Chondrocyte (in vitro differentiated cells): ENCODE measurements at regions not wholly inside any gene's neighbourhood (a gene's known extent, or its start where the extent isn't known, plus 50 kb on each side); places are given as distances from the start of the nearest gene placed in this dataset.

Experiments
- DNase-seq: peaks from one replicate; pipeline ENCODE4 v3.0.0; 2021; ENCODE audit warnings: mixed read lengths, low spot score
- H3K27ac Mint-ChIP-seq: one replicate; pipeline ENCODE4 v1.8.0; 2021; ENCODE audit warnings: mild to moderate bottlenecking, moderate library complexity, mixed read lengths; ENCODE audit not compliant: unreplicated experiment
- H3K27me3 Mint-ChIP-seq: 2 replicates; pipeline ENCODE4 v1.8.0; 2021; ENCODE audit warnings: low read depth, mixed read lengths
- H3K36me3 Mint-ChIP-seq: 2 replicates; pipeline ENCODE4 v1.8.0; 2021; ENCODE audit warnings: low read depth, mixed read lengths
- H3K4me1 Mint-ChIP-seq: 2 replicates; pipeline ENCODE4 v1.8.0; 2021; ENCODE audit warnings: low read depth, mild to moderate bottlenecking, mixed read lengths
- H3K4me3 Mint-ChIP-seq: one replicate; pipeline ENCODE4 v1.8.0; 2021; ENCODE audit warnings: mild to moderate bottlenecking, moderate library complexity, mixed read lengths; ENCODE audit not compliant: unreplicated experiment
- H3K9me3 Mint-ChIP-seq: 2 replicates; pipeline ENCODE4 v1.8.0; 2021; ENCODE audit warnings: low read depth, mixed read lengths
- TF ChIP-seq, protein P1 (sequence below): fragments of 200-600 bp; sonication (generic); IDR thresholded peaks from 2 replicates; pipeline ENCODE4 v1.5.0; 2021; ENCODE audit warnings: antibody characterized with exemption, mild to moderate bottlenecking, moderate library complexity

DNA sequence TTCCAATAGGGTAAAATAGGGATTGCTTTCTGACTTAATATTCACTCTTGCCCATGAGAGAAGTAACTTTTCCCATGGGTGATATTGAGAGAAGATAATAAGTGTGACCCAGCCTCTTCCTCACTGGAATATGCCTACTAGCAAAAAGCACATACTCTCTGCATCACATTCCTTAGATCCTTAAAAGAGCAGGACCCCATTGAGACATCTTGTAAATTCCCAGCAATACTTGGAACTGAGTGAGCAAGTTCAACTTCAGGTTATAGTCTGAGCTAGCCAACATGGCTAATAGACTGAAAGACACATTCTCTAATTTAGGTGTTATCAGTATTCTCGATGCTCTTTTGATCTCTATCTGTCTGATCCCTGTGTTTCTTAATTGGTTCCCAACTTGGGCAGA, 1372.3 kb downstream of the STIM2 start:
- Mint-ChIP-seq H3K36me3 (no peaks in the 10 kb centered on the region), H3K4me3 (no peak overlapping the region), H3K27me3 (no peaks in the 10 kb centered on the region), H3K4me1 (no peaks in the 10 kb centered on the region), H3K9me3 (no peaks in the 10 kb centered on the region), H3K27ac (no peak overlapping the region)
- no peak for DNase-seq
- TF ChIP-seq, protein P1, sequence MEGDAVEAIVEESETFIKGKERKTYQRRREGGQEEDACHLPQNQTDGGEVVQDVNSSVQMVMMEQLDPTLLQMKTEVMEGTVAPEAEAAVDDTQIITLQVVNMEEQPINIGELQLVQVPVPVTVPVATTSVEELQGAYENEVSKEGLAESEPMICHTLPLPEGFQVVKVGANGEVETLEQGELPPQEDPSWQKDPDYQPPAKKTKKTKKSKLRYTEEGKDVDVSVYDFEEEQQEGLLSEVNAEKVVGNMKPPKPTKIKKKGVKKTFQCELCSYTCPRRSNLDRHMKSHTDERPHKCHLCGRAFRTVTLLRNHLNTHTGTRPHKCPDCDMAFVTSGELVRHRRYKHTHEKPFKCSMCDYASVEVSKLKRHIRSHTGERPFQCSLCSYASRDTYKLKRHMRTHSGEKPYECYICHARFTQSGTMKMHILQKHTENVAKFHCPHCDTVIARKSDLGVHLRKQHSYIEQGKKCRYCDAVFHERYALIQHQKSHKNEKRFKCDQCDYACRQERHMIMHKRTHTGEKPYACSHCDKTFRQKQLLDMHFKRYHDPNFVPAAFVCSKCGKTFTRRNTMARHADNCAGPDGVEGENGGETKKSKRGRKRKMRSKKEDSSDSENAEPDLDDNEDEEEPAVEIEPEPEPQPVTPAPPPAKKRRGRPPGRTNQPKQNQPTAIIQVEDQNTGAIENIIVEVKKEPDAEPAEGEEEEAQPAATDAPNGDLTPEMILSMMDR: no peak

DNA sequence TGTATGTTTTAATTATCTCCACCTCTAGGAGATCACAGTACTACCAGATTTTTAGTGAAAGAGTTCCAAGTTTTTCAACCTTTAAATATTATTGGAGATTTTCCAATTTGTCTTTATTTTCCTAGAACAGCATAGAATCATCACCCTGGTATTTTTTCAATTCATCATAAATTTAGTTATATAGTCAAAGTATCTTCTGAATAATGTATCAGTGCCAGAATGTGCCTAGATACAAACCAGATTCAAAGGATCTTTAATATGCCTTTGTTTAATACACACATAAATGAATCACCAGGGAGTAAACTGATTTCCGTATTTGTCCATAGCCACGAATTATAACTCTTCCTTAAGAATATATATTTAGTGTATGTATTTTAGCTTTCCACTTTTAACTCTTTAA, 1373.1 kb downstream of the STIM2 start:
- no peak overlapping the region for H3K4me3 Mint-ChIP-seq
- no peaks in the 10 kb centered on the region for H3K9me3 Mint-ChIP-seq
- DNase-seq: no peak
- no peaks in the 10 kb centered on the region for H3K4me1 Mint-ChIP-seq
- no peaks in the 10 kb centered on the region for H3K27me3 Mint-ChIP-seq
- no peaks in the 10 kb centered on the region for H3K36me3 Mint-ChIP-seq
- no peak overlapping the region for H3K27ac Mint-ChIP-seq
- TF ChIP-seq, protein P1: no peak

DNA sequence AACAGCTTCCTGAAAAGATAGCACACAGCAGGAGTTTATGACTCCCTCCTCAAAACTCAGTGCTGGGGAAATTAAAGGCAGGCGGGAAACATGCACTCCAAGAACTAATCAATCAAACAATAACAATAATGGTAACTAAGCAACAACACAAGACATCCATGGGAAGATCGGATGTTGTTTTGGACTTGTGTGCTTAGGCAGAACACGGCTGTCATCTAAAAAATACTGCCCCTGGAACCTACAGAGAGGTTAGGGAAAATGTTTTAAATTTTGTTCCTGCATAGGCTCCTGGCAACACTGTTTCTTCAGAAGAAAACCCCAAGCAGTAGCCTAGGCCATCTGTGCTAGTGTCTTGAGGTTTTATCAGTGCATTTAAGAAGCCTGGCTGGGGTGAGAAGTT, 1378.2 kb downstream of the STIM2 start:
- no peak for DNase-seq
- no peaks in the 10 kb centered on the region for H3K4me1 Mint-ChIP-seq
- no peaks in the 10 kb centered on the region for H3K9me3 Mint-ChIP-seq

GRCh38 chr4:28241021-28241420, 1380.4 kb downstream of the STIM2 start:
- Mint-ChIP-seq H3K27ac (no peak overlapping the region), H3K4me3 (no peak overlapping the region), H3K4me1 (no peaks in the 10 kb centered on the region), H3K9me3 (no peaks in the 10 kb centered on the region), H3K27me3 (no peaks in the 10 kb centered on the region), H3K36me3 (no peaks in the 10 kb centered on the region)
- TF ChIP-seq, protein P1: no peak
- no peak for DNase-seq

More for the DNA sequence above, 1378.2 kb downstream of the STIM2 start:
- Mint-ChIP-seq H3K36me3 (no peaks in the 10 kb centered on the region), H3K27ac (no peak overlapping the region), H3K4me3 (no peak overlapping the region), H3K27me3 (no peaks in the 10 kb centered on the region)
- TF ChIP-seq, protein P1: no peak

DNA sequence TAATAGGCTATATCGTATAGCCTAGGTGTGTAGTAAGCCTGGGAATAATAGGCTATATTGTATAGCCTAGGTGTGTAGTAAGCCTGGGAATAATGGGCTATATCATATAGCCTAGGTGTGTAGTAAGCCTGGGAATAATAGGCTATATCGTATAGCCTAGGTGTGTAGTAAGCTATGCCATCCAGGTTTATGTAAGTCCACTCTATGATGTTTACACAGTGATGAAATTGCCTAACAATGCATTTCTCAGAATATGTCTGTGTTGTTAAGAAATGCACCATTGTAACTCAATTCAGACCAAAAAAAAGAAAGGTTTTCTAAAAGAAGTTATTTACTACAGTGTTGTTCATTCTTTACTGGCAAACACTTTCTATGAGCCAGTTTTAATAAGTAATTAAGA, 1387.2 kb downstream of the STIM2 start:
- Mint-ChIP-seq H3K36me3 (no peaks in the 10 kb centered on the region), H3K4me3 (no peak overlapping the region), H3K27me3 (no peaks in the 10 kb centered on the region), H3K9me3 (peaks cover 3% of the 10 kb centered on the region), H3K4me1 (peaks cover 4% of the 10 kb centered on the region), H3K27ac (no peak overlapping the region)
- TF ChIP-seq, protein P1: no peak
- no peak for DNase-seq
